Breast epithelium (tissue), 4 donors: ENCODE measurements at regions not wholly inside any gene's neighbourhood (a gene's known extent, or its start where the extent isn't known, plus 50 kb on each side); places are given as distances from the start of the nearest gene placed in this dataset.

Experiments
- DNase-seq, 2 donors: peaks; one replicate each; pipeline ENCODE4 v3.0.0-alpha.2; 2019; ENCODE audit warnings: low spot score in 2 of 2
- H3K27ac ChIP-seq, 2 donors: fragments of 200-600 bp; sonication (generic) in 1 of 2; one replicate each; pipeline ENCODE4 v1.5.1; 2016 to 2019; ENCODE audit warnings: mild to moderate bottlenecking in 1 of 2
- H3K27me3 ChIP-seq, 2 donors: fragments of 200-600 bp; sonication (generic) in 1 of 2; one replicate each; pipeline versions ENCODE4 v1.5.1 to v1.6.0; 2017 to 2019; ENCODE audit warnings: control low read depth in 1 of 2, mild to moderate bottlenecking in 1 of 2
- H3K36me3 ChIP-seq: fragments of 200-600 bp; one replicate; pipeline ENCODE4 v1.5.1; 2019
- H3K4me1 ChIP-seq, 2 donors: fragments of 200-600 bp; sonication (generic); one replicate each; pipeline ENCODE4 v1.5.1; 2016 to 2019; ENCODE audit warnings: control low read depth in 1 of 2
- H3K4me3 ChIP-seq, 3 donors: fragments of 200-600 bp; sonication (generic); 1 replicate in 2 of 3; 2 replicates in 1 of 3; pipeline ENCODE4 v1.5.1; 2016 to 2019; ENCODE audit warnings: mild to moderate bottlenecking in 3 of 3, moderate library complexity in 2 of 3
- H3K9me3 ChIP-seq, 2 donors: fragments of 200-600 bp; sonication (generic) in 1 of 2; one replicate each; pipeline ENCODE4 v1.5.1; 2016 to 2019; ENCODE audit warnings: control low read depth in 1 of 2
- POLR2A ChIP-seq: fragments of 450-650 bp; IDR thresholded peaks from one replicate; pipeline ENCODE4 v1.6.1; 2016; ENCODE audit warnings: antibody characterized with exemption, mild to moderate bottlenecking, moderate library complexity
- POLR2AphosphoS5 ChIP-seq, 3 donors: sonication (generic); formaldehyde crosslinking; IDR thresholded peaks; one replicate each; pipeline ENCODE4 v1.6.1; 2017; ENCODE audit warnings: antibody characterized with exemption in 3 of 3
- intact Hi-C: fragments of 100-400 bp; cut with DNase I; formaldehyde crosslinking; loops from one replicate; pipeline ENCODE4 v1.15.1; 2023; ENCODE audit warnings: low total_unique reads
- TF ChIP-seq, protein P1 (sequence below), 3 donors: fragments of 450-650 bp; IDR thresholded peaks; one replicate each; pipeline ENCODE4 v1.5.1; 2016 to 2017; ENCODE audit warnings: antibody characterized with exemption in 3 of 3, mild to moderate bottlenecking in 3 of 3, moderate library complexity in 3 of 3

GRCh38 chr6:97594844-97595243, 311.8 kb upstream of the MMS22L start:
- Histone ChIP-seq H3K36me3 (no peaks in the 10 kb centered on the region), H3K27ac (no peak overlapping the region), H3K4me1 (no peaks in the 10 kb centered on the region), H3K27me3 (no peaks in the 10 kb centered on the region), H3K4me3 (no peak overlapping the region), H3K9me3 (no peaks in the 10 kb centered on the region)
- intact Hi-C loops: no loop called here
- TF ChIP-seq, protein P1, sequence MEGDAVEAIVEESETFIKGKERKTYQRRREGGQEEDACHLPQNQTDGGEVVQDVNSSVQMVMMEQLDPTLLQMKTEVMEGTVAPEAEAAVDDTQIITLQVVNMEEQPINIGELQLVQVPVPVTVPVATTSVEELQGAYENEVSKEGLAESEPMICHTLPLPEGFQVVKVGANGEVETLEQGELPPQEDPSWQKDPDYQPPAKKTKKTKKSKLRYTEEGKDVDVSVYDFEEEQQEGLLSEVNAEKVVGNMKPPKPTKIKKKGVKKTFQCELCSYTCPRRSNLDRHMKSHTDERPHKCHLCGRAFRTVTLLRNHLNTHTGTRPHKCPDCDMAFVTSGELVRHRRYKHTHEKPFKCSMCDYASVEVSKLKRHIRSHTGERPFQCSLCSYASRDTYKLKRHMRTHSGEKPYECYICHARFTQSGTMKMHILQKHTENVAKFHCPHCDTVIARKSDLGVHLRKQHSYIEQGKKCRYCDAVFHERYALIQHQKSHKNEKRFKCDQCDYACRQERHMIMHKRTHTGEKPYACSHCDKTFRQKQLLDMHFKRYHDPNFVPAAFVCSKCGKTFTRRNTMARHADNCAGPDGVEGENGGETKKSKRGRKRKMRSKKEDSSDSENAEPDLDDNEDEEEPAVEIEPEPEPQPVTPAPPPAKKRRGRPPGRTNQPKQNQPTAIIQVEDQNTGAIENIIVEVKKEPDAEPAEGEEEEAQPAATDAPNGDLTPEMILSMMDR (IDR thresholded peaks at IDR 0.05): no peak
- TF ChIP-seq POLR2AphosphoS5 (IDR thresholded peaks at IDR 0.05) (no peak), POLR2A (no peak)
- no peak for DNase-seq

DNA sequence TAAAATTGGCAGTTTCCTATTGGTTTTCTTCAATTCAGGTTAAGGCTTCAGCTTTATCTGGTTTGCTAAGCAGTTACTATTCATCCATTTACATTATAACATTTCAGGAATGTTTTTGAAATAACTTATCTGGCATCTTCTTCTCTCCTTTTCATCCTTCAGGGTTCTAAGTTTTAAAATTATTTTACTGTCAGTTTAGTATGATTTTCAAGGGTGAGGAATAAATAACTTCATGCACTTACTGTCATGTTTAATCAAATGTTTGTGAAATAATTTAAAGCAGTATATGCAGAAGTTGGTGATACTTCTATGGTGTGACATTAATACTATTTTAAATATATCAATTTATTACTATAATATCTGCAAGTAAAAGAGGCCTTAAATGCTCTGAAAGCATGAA, 338.1 kb upstream of the MMS22L start:
- no peak for DNase-seq

DNA sequence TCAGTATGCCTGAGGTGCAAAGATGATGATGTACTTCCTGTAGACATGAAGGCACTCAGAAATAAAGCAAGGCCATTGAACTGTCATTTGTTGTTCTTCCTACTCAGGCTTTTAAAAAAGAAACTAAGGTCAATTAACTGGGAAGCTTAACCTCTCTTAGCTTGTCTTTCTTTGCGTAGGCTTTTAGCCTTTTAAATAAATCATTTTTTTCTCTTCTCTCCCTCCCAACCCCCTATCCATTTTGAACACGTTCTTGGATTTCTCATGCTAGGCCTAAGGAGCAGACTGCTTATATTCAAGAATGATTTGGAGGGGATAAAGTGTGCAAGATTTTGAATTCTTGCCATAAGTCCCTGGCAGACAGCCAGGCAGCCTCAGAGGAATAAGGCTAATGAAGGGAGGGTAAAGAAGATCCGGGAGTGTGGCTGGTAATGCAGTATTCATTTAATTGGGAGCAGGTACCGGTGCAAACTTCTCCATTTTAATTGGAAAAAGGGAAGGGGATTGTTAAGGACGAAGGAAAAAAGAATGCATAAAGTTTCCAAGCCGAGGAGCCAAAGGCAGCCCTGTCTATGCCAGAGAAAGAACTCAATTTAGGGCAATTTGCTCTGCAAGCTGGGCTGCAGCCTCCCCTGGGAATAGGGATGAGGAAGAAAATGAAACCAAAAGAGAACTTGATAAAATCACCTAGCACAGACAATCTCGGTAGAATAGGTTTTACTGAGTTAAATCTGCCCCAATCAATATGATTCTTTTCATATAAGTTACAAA, 343.8 kb upstream of the MMS22L start:
- Histone ChIP-seq H3K27me3 (no peaks in the 10 kb centered on the region), H3K4me3 (peak overlapping the region in 2 of 3 donors; percentile 25 to 46), H3K27ac (no peak overlapping the region), H3K9me3 (no peaks in the 10 kb centered on the region), H3K36me3 (no peaks in the 10 kb centered on the region), H3K4me1 (no peaks in the 10 kb centered on the region)
- TF ChIP-seq POLR2A (no peak), POLR2AphosphoS5 (IDR thresholded peaks at IDR 0.05) (no peak)
- TF ChIP-seq, protein P1 (IDR thresholded peaks at IDR 0.05): no peak
- DNase-seq: no peak
- intact Hi-C loops: no loop called here

More for the DNA sequence above, 338.1 kb upstream of the MMS22L start:
- TF ChIP-seq POLR2A: no peak
- no peak for TF ChIP-seq POLR2AphosphoS5 (IDR thresholded peaks at IDR 0.05)
- Histone ChIP-seq H3K9me3 (no peaks in the 10 kb centered on the region), H3K27me3 (no peaks in the 10 kb centered on the region), H3K4me1 (no peaks in the 10 kb centered on the region), H3K4me3 (no peak overlapping the region), H3K27ac (no peak overlapping the region), H3K36me3 (no peaks in the 10 kb centered on the region)
- intact Hi-C loops: no loop called here

- DNase-seq: no peak
- no peaks in the 10 kb centered on the region for H3K36me3 ChIP-seq
- TF ChIP-seq, protein P1 (IDR thresholded peaks at IDR 0.05): no peak
- TF ChIP-seq POLR2AphosphoS5 (IDR thresholded peaks at IDR 0.05) (no peak), POLR2A (no peak)
- H3K4me3 ChIP-seq: no peak overlapping the region
- H3K9me3 ChIP-seq: no peaks in the 10 kb centered on the region
- intact Hi-C loops: no loop called here
- H3K27ac ChIP-seq: no peak overlapping the region
- H3K27me3 ChIP-seq: no peaks in the 10 kb centered on the region
- H3K4me1 ChIP-seq: no peaks in the 10 kb centered on the region
Observed at GRCh38 chr6:97629180-97629579, 346.2 kb upstream of the MMS22L start.

GRCh38 chr6:97630604-97631003, 347.6 kb upstream of the MMS22L start:
- intact Hi-C loops: no loop called here
- Histone ChIP-seq H3K36me3 (no peaks in the 10 kb centered on the region), H3K27me3 (no peaks in the 10 kb centered on the region), H3K27ac (no peak overlapping the region), H3K4me3 (no peak overlapping the region), H3K4me1 (no peaks in the 10 kb centered on the region), H3K9me3 (no peaks in the 10 kb centered on the region)
- TF ChIP-seq POLR2A (no peak), POLR2AphosphoS5 (IDR thresholded peaks at IDR 0.05) (no peak)
- TF ChIP-seq, protein P1 (IDR thresholded peaks at IDR 0.05): no peak
- DNase-seq: no peak
